ENCODE measurements at regions not wholly inside any gene's neighbourhood (a gene's known extent, or its start where the extent isn't known, plus 50 kb on each side); places are given as distances from the start of the nearest gene placed in this dataset.

- no peak for TF ChIP-seq CTCF (IDR thresholded peaks at IDR 0.05; ENCODE audit: borderline replicate concordance, control extremely low read depth, extremely low read depth, insufficient read depth, missing control alignments)
- no peak for DNase-seq (ENCODE audit: low spot score)
- in situ Hi-C loops (cut with MboI; ENCODE audit: low sequenced_read_pairs, unreplicated experiment) = no loop called here
Observed at GRCh38 chr3:76872999-76873398, 166.9 kb upstream of the ROBO2 start.

- DNase-seq (ENCODE audit: low spot score) = no peak
- no peak for TF ChIP-seq CTCF (IDR thresholded peaks at IDR 0.05; ENCODE audit: borderline replicate concordance, control extremely low read depth, extremely low read depth, insufficient read depth, missing control alignments)
- in situ Hi-C loops (cut with MboI; ENCODE audit: low sequenced_read_pairs, unreplicated experiment) = no loop called here
Observed at GRCh38 chr3:76873532-76874242, 166.2 kb upstream of the ROBO2 start.

- DNase-seq (ENCODE audit: low spot score) = no peak
- TF ChIP-seq CTCF (IDR thresholded peaks at IDR 0.05; ENCODE audit: borderline replicate concordance, control extremely low read depth, extremely low read depth, insufficient read depth, missing control alignments) = no peak
- in situ Hi-C loops (cut with MboI; ENCODE audit: low sequenced_read_pairs, unreplicated experiment) = no loop called here
Observed at GRCh38 chr3:76879959-76880358, 159.9 kb upstream of the ROBO2 start.

- TF ChIP-seq CTCF (IDR thresholded peaks at IDR 0.05; ENCODE audit: borderline replicate concordance, control extremely low read depth, extremely low read depth, insufficient read depth, missing control alignments) = no peak
- in situ Hi-C loops (cut with MboI; ENCODE audit: low sequenced_read_pairs, unreplicated experiment) = no loop called here
- DNase-seq (ENCODE audit: low spot score) = no peak
Observed at GRCh38 chr3:76886761-76887500, 153.0 kb upstream of the ROBO2 start.

GRCh38 chr3:76888856-76889255 lies 151.0 kb upstream of the ROBO2 start:
- DNase-seq (ENCODE audit: low spot score) = no peak
- TF ChIP-seq CTCF (IDR thresholded peaks at IDR 0.05; ENCODE audit: borderline replicate concordance, control extremely low read depth, extremely low read depth, insufficient read depth, missing control alignments) = no peak
- in situ Hi-C loops (cut with MboI; ENCODE audit: low sequenced_read_pairs, unreplicated experiment) = no loop called here

- TF ChIP-seq CTCF (IDR thresholded peaks at IDR 0.05; ENCODE audit: borderline replicate concordance, control extremely low read depth, extremely low read depth, insufficient read depth, missing control alignments) = no peak
- no peak for DNase-seq (ENCODE audit: low spot score)
- in situ Hi-C loops (cut with MboI; ENCODE audit: low sequenced_read_pairs, unreplicated experiment) = no loop called here
Observed at GRCh38 chr3:76889911-76890310, 150.0 kb upstream of the ROBO2 start.

All from GM13976 (cell line).